COLO829 (cell line): ENCODE measurements at regions not wholly inside any gene's neighbourhood (a gene's known extent, or its start where the extent isn't known, plus 50 kb on each side); places are given as distances from the start of the nearest gene placed in this dataset.

Experiments
- DNase-seq: peaks from one replicate; pipeline ENCODE4 v3.0.0; 2012; ENCODE audit warnings: low spot score

GRCh38 chr2:120401275-120402066, 55.5 kb downstream of the INHBB start:
- DNase-seq: no peak

- DNase-seq: no peak
Measured at GRCh38 chr2:120402067-120402433, 56.1 kb downstream of the INHBB start.

DNA sequence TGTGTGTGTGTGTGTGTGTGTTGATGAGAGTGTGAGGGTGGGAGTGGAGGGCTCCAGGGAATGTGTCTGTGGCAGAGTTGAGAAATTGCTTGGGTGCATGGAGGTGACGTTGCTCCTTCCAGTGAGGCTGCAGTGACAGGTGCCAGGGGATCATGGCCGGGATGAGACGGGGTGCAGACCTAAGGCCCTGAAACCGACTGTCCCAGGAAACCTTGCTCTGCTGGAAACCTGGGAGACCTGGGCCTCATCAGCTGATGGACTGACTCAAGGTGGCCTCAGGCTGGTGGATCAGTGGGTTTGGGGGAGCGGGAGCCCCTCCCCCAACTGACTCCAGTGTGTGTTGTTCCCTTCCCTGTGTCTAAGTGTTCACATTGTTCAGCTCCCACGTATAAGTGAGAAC, 56.6 kb downstream of the INHBB start:
- no peak for DNase-seq

GRCh38 chr2:120403261-120403660, 57.3 kb downstream of the INHBB start:
- no peak for DNase-seq

GRCh38 chr2:120403676-120404075, 57.7 kb downstream of the INHBB start:
- no peak for DNase-seq

GRCh38 chr2:120404274-120404673, 58.3 kb downstream of the INHBB start:
- no peak for DNase-seq

GRCh38 chr2:120404941-120405758, 59.2 kb downstream of the INHBB start:
- no peak for DNase-seq

DNA sequence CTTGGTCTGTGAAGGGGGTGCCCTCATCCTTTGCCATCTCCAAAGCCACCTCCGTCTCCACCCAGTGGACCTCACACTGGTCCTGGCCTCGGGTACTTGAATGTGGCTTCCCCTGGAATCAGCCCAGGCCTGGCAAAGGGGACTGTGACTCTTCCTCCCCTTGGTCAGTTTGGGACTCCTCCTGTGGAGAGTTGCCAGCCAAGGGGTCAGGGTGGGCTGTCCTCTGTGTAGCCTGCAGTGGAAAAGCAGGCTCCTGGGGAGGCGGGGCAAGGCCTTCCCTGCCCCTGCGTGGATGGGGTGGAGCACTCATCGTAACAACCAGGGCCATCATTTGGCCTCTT, 59.8 kb downstream of the INHBB start:
- no peak for DNase-seq

GRCh38 chr2:120406566-120406965, 60.6 kb downstream of the INHBB start:
- no peak for DNase-seq

- DNase-seq: no peak
Measured at GRCh38 chr2:120410487-120410886, 64.6 kb downstream of the INHBB start.

DNA sequence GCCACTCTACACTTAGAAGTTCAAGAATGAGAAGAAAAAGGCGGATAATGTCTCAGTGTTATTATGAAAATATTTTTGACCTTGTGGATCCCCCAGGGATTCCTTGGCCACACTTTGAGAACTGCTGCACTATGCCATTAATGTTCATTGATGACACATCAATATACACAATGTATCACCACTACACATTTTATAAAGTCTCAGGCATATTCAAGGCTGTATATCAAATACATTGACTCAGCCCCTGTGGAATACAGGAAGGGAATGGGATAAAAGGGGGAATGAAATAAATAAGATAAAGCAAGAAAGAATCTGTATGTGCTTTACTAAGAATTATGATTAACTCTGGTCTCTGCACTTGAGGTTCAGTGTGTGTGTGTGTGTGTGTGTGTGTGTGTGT, 69.1 kb downstream of the INHBB start:
- no peak for DNase-seq

DNA sequence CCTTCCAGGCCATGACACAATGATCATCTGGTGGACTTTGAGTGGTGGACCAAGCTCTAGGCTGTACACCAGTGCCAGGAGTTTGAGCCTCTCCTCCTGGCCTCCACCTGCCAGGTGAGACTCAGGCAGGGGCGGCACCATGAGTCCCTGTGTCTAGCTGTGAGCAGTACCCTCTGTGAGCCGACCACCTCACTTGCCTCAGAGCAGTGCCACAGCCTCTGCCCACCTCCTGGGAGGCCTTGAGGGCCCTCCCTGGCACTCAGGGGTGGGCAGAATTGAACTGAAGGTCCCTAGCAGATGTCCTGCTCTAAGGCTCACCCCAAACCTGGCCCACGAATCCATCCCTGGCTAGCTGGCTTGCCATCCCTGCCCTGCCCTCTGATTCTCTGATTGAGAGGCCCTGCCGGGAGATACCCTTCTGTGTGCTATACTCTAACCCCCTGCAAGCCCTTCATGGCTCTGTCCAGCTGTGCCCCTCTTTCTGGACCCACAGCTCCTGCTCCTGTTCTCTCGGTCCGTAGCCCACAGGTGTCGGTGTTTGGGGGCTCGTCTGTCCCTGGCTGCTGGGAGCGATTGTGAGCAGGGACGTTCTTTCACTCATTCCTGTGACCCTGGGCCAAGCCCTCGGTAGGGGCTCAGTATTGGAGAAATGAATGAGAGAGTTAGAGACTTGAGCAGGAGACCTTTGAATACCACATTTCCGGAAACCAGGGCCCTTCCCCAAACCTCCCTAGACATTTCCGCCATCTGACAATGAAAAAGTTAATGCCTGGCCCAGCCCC, 70.0 kb downstream of the INHBB start:
- DNase-seq: no peak

GRCh38 chr2:120418174-120418787, 72.3 kb downstream of the INHBB start:
- DNase-seq: no peak

DNA sequence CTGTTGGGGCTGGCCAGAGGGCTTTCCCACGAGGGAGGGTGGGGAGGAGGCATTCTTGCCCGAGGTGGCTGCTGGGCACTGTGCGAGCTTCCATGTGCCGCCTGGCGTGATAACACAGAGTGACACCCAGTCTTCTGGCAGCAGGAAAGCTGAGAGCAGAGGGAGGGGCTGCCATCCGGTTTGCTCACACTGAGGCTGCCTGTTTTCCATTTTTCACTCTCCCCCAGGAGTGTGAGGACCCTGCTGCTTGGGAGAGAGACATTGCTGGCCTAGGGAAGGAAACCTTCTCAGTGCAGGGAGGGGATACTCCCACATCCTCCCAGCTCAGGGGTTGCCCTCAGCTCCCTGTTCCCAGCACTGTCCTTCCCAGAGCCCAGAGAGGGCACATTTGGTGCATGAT, 73.1 kb downstream of the INHBB start:
- DNase-seq: no peak

DNA sequence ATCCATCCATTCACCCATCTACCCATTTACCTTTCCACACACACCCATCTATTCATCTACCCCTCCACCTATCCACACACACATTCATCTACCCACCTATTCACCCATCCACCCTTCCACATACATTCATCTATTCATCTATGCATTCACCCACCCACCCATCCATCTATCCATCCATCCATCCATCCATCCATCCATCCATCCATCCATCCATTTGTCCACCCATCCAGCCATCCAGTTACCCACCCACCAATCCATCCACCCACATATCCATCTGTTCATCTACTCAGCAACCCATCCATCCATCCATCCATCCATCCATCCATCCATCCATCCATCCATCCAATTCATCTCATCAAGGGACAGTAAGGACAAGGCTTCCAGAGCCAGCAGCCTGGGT, 74.0 kb downstream of the INHBB start:
- no peak for DNase-seq

- DNase-seq: no peak
Measured at GRCh38 chr2:120421126-120421829, 75.3 kb downstream of the INHBB start.

DNA sequence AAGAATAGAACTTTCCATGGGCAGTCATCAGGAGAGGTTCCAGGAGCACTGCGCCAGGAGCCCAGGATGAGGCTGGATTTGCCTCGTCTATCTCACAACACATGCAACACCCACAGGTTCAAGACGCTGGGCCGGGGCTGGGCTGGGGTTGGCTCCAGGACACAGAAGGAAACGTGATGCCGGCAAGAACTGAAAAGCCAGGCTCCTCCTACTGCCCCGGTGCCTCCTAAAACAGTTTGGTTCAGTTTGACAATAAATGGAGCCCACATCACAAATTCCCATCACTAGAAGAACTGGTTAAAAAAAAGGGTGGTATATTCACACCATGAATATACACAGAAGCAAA, 75.9 kb downstream of the INHBB start:
- DNase-seq: no peak

- DNase-seq: no peak
Measured at GRCh38 chr2:120422465-120423160, 76.7 kb downstream of the INHBB start.

- DNase-seq: no peak
Measured at GRCh38 chr2:120423167-120423943, 77.4 kb downstream of the INHBB start.

DNA sequence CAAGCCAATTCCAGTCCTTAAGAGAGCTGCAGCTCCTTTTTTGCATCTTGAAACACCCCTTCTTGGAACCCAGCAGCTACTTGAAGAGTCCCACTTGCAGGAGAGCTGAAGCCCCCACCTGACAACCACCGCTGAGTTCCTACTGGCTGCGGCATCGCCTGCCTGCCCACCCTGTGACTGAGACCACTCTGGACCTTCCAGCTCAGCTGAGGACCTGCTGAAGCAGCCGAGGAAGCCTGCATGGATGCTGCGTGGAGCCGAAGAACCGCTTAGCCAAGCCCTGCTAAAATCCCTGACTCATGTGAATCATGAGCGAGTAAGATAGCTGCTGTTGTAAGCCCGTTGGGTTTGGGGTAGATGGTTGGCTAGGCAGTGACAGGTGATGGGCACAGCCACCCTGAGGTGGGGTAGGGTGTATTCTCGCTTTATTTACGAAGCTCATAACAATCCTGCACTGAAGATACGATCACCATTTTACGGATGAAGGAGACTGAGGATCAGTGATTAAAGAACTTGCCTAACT, 78.4 kb downstream of the INHBB start:
- DNase-seq: no peak
